ENCODE measurements at regions not wholly inside any gene's neighbourhood (a gene's known extent, or its start where the extent isn't known, plus 50 kb on each side); places are given as distances from the start of the nearest gene placed in this dataset.

- no peak for TF ChIP-seq CTCF (IDR thresholded peaks at IDR 0.05; ENCODE audit: unreplicated experiment in 3 of 3)
These were observed 687.7 kb upstream of the NRP1 start for GRCh38 chr10:34022195-34022594.

GRCh38 chr10:34018784-34019183 is 684.3 kb upstream of the NRP1 start:
- Mint-ChIP-seq H3K4me1 (no peaks in the 10 kb centered on the region), H3K36me3 (ENCODE audit: low read depth) (no peaks in the 10 kb centered on the region), H3K9me3 (no peaks in the 10 kb centered on the region), H3K27ac (peak overlapping the region in 1 of 3 experiments; percentile 54), H3K27me3 (ENCODE audit: low read depth) (peaks cover 4% of the 10 kb centered on the region), H3K4me3 (no peak overlapping the region)
- no peak for TF ChIP-seq CTCF (IDR thresholded peaks at IDR 0.05; ENCODE audit: unreplicated experiment in 3 of 3)

More at GRCh38 chr10:34022195-34022594, 687.7 kb upstream of the NRP1 start:
- Mint-ChIP-seq H3K9me3 (peaks cover 3% of the 10 kb centered on the region), H3K27ac (no peak overlapping the region), H3K36me3 (ENCODE audit: low read depth) (no peaks in the 10 kb centered on the region), H3K27me3 (ENCODE audit: low read depth) (no peaks in the 10 kb centered on the region), H3K4me3 (no peak overlapping the region), H3K4me1 (peaks cover 15% of the 10 kb centered on the region)

- Mint-ChIP-seq H3K4me1 (no peaks in the 10 kb centered on the region), H3K27me3 (ENCODE audit: low read depth) (peaks cover 4% of the 10 kb centered on the region), H3K4me3 (no peak overlapping the region), H3K27ac (no peak overlapping the region), H3K36me3 (ENCODE audit: low read depth) (no peaks in the 10 kb centered on the region), H3K9me3 (no peaks in the 10 kb centered on the region)
- TF ChIP-seq CTCF (IDR thresholded peaks at IDR 0.05; ENCODE audit: unreplicated experiment in 3 of 3), result no peak
These were observed 683.7 kb upstream of the NRP1 start for GRCh38 chr10:34018129-34018528.

GRCh38 chr10:34017281-34017680 is 682.8 kb upstream of the NRP1 start:
- no peaks in the 10 kb centered on the region for H3K36me3 Mint-ChIP-seq (ENCODE audit: low read depth)
- H3K27ac Mint-ChIP-seq, result peak overlapping the region in 1 of 3 experiments; percentile 19
- no peak for TF ChIP-seq CTCF (IDR thresholded peaks at IDR 0.05; ENCODE audit: unreplicated experiment in 3 of 3)
- H3K27me3 Mint-ChIP-seq (ENCODE audit: low read depth), result peaks cover 4% of the 10 kb centered on the region
- no peaks in the 10 kb centered on the region for H3K9me3 Mint-ChIP-seq
- no peaks in the 10 kb centered on the region for H3K4me1 Mint-ChIP-seq
- H3K4me3 Mint-ChIP-seq, result no peak overlapping the region

GRCh38 chr10:34016576-34016975 is 682.1 kb upstream of the NRP1 start:
- Mint-ChIP-seq H3K27ac (no peak overlapping the region), H3K4me1 (no peaks in the 10 kb centered on the region), H3K27me3 (ENCODE audit: low read depth) (peaks cover 4% of the 10 kb centered on the region), H3K9me3 (no peaks in the 10 kb centered on the region), H3K4me3 (no peak overlapping the region), H3K36me3 (ENCODE audit: low read depth) (no peaks in the 10 kb centered on the region)
- no peak for TF ChIP-seq CTCF (IDR thresholded peaks at IDR 0.05; ENCODE audit: unreplicated experiment in 3 of 3)

GRCh38 chr10:34015700-34016099 is 681.2 kb upstream of the NRP1 start:
- Mint-ChIP-seq H3K36me3 (ENCODE audit: low read depth) (no peaks in the 10 kb centered on the region), H3K4me1 (no peaks in the 10 kb centered on the region), H3K4me3 (no peak overlapping the region), H3K27me3 (ENCODE audit: low read depth) (peaks cover 4% of the 10 kb centered on the region), H3K27ac (no peak overlapping the region), H3K9me3 (no peaks in the 10 kb centered on the region)
- no peak for TF ChIP-seq CTCF (IDR thresholded peaks at IDR 0.05; ENCODE audit: unreplicated experiment in 3 of 3)

All from nephron (organoid).